HFFc6 (cell line): ENCODE measurements at regions not wholly inside any gene's neighbourhood (a gene's known extent, or its start where the extent isn't known, plus 50 kb on each side); places are given as distances from the start of the nearest gene placed in this dataset.
A peak's percentile ranks its signal among the peaks of the same experiment; 100 is the strongest.

Experiments used
- DNase-seq: peaks from one replicate; pipeline ENCODE4 v3.0.0-alpha.2; 2018
- H3K27ac Mint-ChIP-seq: 2 replicates; pipeline ENCODE4 v1.8.0; 2020; ENCODE audit warnings: mild to moderate bottlenecking, mixed read lengths
- H3K27me3 Mint-ChIP-seq: 2 replicates; pipeline ENCODE4 v1.8.0; 2021; ENCODE audit warnings: mild to moderate bottlenecking, moderate library complexity, mixed read lengths; ENCODE audit not compliant: insufficient read depth
- H3K36me3 Mint-ChIP-seq: 2 replicates; pipeline ENCODE4 v1.8.0; 2021; ENCODE audit warnings: low read depth, mixed read lengths
- H3K4me1 Mint-ChIP-seq: 2 replicates; pipeline ENCODE4 v1.8.0; 2020; ENCODE audit warnings: low read depth, mixed read lengths
- H3K4me3 Mint-ChIP-seq: 2 replicates; pipeline ENCODE4 v1.8.0; 2020; ENCODE audit warnings: mild to moderate bottlenecking, moderate library complexity, mixed read lengths
- H3K9me3 Mint-ChIP-seq: 2 replicates; pipeline ENCODE4 v1.8.0; 2020; ENCODE audit warnings: mild to moderate bottlenecking, mixed read lengths
- CTCF ChIP-seq: fragments of 200-600 bp; sonication (generic); IDR thresholded peaks from 2 replicates; pipeline ENCODE4 v1.5.0; 2021; ENCODE audit warnings: antibody characterized with exemption, mild to moderate bottlenecking

DNA sequence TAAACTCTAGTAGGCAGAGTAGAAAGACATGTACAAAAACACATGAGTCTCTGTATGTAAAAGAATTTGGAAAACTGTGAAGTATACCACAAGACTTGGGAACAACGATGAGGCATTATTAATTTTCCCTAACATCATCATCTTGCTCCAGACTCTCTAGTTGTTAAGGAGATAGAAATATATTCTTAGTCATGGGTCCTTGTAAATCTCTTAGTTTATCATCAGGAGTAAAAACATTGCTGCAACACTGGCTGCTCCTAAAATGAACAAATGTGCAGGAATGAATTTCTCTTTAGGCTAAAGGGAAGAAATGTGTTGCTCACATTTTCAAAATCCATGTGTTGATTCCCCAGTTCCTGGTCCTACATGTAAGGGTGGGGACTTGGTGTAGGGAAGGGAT lies 384.6 kb downstream of the STIM2 start:
- H3K27me3 Mint-ChIP-seq: no peaks in the 10 kb centered on the region; the same call in 1 of the 2 replicates
- H3K9me3 Mint-ChIP-seq: no peaks in the 10 kb centered on the region; the same call in 1 of the 2 replicates
- no peak overlapping the region for H3K27ac Mint-ChIP-seq
- DNase-seq: no peak
- H3K4me1 Mint-ChIP-seq: no peaks in the 10 kb centered on the region
- TF ChIP-seq CTCF: no peak
- H3K4me3 Mint-ChIP-seq: no peak overlapping the region
- no peaks in the 10 kb centered on the region for H3K36me3 Mint-ChIP-seq

- Mint-ChIP-seq H3K36me3 (no peaks in the 10 kb centered on the region), H3K4me1 (no peaks in the 10 kb centered on the region), H3K27ac (no peak overlapping the region), H3K4me3 (no peak overlapping the region), H3K9me3 (no peaks in the 10 kb centered on the region; the same call in 1 of the 2 replicates), H3K27me3 (no peaks in the 10 kb centered on the region; the same call in 1 of the 2 replicates)
- DNase-seq: peak; percentile 71
- no peak for TF ChIP-seq CTCF
Measured at GRCh38 chr4:27248829-27249228, 388.2 kb downstream of the STIM2 start.

DNA sequence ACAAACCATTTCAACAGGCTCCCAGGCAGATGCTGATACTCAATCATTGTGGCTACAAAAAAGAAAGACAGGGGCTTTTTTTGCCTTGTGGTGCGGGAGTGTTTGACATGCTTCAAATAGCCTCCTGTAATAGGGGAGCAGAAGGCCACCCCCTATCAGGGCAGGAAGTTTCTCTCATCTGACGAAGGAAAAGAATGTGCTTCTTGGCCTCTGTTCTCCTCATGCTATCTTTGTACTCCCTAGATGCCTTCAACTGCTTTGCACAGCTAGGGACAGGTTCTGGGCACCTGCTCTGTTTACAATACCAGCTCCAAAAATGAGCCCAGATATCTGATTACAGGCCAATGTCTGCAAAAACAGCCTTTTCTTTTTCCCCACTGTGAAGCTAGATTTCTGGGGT lies 391.1 kb downstream of the STIM2 start:
- H3K4me3 Mint-ChIP-seq: no peak overlapping the region
- no peak for DNase-seq

GRCh38 chr4:27267339-27267969 lies 406.8 kb downstream of the STIM2 start:
- Mint-ChIP-seq H3K27ac (no peak overlapping the region), H3K9me3 (peaks cover 13% of the 10 kb centered on the region), H3K4me3 (no peak overlapping the region), H3K36me3 (no peaks in the 10 kb centered on the region), H3K27me3 (no peaks in the 10 kb centered on the region), H3K4me1 (no peaks in the 10 kb centered on the region)
- TF ChIP-seq CTCF: no peak
- DNase-seq: no peak

More for the DNA sequence above, 391.1 kb downstream of the STIM2 start:
- Mint-ChIP-seq H3K27ac (no peak overlapping the region), H3K9me3 (no peaks in the 10 kb centered on the region; the same call in 1 of the 2 replicates), H3K36me3 (no peaks in the 10 kb centered on the region), H3K4me1 (no peaks in the 10 kb centered on the region), H3K27me3 (no peaks in the 10 kb centered on the region)
- no peak for TF ChIP-seq CTCF

DNA sequence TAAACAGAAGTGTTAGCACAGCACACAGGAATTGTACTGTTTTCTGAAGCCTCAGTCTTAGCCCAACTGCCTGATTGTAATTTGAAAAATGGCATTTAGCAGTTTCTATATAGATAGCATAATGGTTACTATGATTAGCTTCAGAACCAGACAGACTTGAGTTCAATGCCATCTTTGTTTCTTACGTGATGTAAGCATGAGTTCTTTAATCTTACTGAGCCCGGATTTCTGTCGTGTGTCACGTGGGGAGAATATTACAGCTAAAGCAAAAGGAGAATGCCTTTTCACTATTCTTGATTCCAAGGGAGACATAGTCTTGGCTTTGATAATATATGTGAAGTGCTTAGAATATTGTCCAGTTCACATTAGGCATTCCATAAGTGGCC lies 407.3 kb downstream of the STIM2 start:
- Mint-ChIP-seq H3K9me3 (peaks cover 13% of the 10 kb centered on the region), H3K4me3 (no peak overlapping the region), H3K36me3 (no peaks in the 10 kb centered on the region), H3K27ac (no peak overlapping the region), H3K27me3 (no peaks in the 10 kb centered on the region), H3K4me1 (no peaks in the 10 kb centered on the region)
- no peak for TF ChIP-seq CTCF
- DNase-seq: no peak
